MM.1S (cell line): ENCODE measurements at regions not wholly inside any gene's neighbourhood (a gene's known extent, or its start where the extent isn't known, plus 50 kb on each side); places are given as distances from the start of the nearest gene placed in this dataset.
"Not testable (repeated sequence)": the region's sequence is repeated elsewhere in the genome, so short reads cannot be mapped to it uniquely, and the experiment has no call there.

Source experiments
- EZH2 ChIP-seq: fragments of 300-600 bp; sonication (generic); optimal IDR thresholded peaks from 2 replicates; pipeline ENCODE3; 2017; ENCODE audit warnings: low read depth, mild to moderate bottlenecking, antibody characterized with exemption, low read length, mixed read lengths
- EZH2phosphoT487 ChIP-seq: fragments of 300-600 bp; sonication (generic); IDR thresholded peaks from 2 replicates; pipeline ENCODE4 v1.6.1; 2018; ENCODE audit warnings: antibody characterized with exemption, low read length
- TF ChIP-seq, protein P1 (sequence below): fragments of 300-600 bp; sonication (generic); IDR thresholded peaks from 2 replicates; pipeline ENCODE4 v1.5.1; 2016; ENCODE audit warnings: antibody characterized with exemption, low read length, mixed read lengths

GRCh38 chr11:3571752-3572151 lies 70.0 kb downstream of the ART5 start:
- TF ChIP-seq EZH2phosphoT487, EZH2: not testable (repeated sequence)
- TF ChIP-seq, protein P1, sequence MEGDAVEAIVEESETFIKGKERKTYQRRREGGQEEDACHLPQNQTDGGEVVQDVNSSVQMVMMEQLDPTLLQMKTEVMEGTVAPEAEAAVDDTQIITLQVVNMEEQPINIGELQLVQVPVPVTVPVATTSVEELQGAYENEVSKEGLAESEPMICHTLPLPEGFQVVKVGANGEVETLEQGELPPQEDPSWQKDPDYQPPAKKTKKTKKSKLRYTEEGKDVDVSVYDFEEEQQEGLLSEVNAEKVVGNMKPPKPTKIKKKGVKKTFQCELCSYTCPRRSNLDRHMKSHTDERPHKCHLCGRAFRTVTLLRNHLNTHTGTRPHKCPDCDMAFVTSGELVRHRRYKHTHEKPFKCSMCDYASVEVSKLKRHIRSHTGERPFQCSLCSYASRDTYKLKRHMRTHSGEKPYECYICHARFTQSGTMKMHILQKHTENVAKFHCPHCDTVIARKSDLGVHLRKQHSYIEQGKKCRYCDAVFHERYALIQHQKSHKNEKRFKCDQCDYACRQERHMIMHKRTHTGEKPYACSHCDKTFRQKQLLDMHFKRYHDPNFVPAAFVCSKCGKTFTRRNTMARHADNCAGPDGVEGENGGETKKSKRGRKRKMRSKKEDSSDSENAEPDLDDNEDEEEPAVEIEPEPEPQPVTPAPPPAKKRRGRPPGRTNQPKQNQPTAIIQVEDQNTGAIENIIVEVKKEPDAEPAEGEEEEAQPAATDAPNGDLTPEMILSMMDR, result not testable (repeated sequence)
